ENCODE measurements at regions not wholly inside any gene's neighbourhood (a gene's known extent, or its start where the extent isn't known, plus 50 kb on each side); places are given as distances from the start of the nearest gene placed in this dataset.

GRCh38 chr5:174245516-174246075 lies 200.1 kb downstream of the NSG2 start:
- no peaks in the 10 kb centered on the region for H3K36me3 ChIP-seq
- no peak overlapping the region for H3K27ac ChIP-seq
- intact Hi-C loops (cut with DNase I): no loop called here
- DNase-seq (ENCODE audit: extremely low spot score in 2 of 2): no peak
- H3K9me3 ChIP-seq: no peaks in the 10 kb centered on the region
- peaks cover 8% of the 10 kb centered on the region for H3K4me1 ChIP-seq
- H3K27me3 ChIP-seq: no peaks in the 10 kb centered on the region
- TF ChIP-seq POLR2AphosphoS5 (IDR thresholded peaks at IDR 0.05; ENCODE audit: insufficient read depth in 1 of 2, low read depth in 1 of 2): no peak
- TF ChIP-seq POLR2A (IDR thresholded peaks at IDR 0.05): no peak
- TF ChIP-seq CTCF (IDR thresholded peaks at IDR 0.05): no peak
- H3K4me3 ChIP-seq: no peak overlapping the region

- no peak overlapping the region for H3K27ac ChIP-seq
- TF ChIP-seq POLR2AphosphoS5 (IDR thresholded peaks at IDR 0.05; ENCODE audit: insufficient read depth in 1 of 2, low read depth in 1 of 2) (no peak), POLR2A (IDR thresholded peaks at IDR 0.05) (no peak), CTCF (IDR thresholded peaks at IDR 0.05) (no peak)
- intact Hi-C loops (cut with DNase I): no loop called here
- H3K4me1 ChIP-seq: peaks cover 8% of the 10 kb centered on the region
- H3K9me3 ChIP-seq: no peaks in the 10 kb centered on the region
- H3K36me3 ChIP-seq: no peaks in the 10 kb centered on the region
- no peaks in the 10 kb centered on the region for H3K27me3 ChIP-seq
- DNase-seq (ENCODE audit: extremely low spot score in 2 of 2): no peak
- no peak overlapping the region for H3K4me3 ChIP-seq
Observed at GRCh38 chr5:174246743-174247142, 201.2 kb downstream of the NSG2 start.

GRCh38 chr5:174247301-174247700 lies 201.8 kb downstream of the NSG2 start:
- Histone ChIP-seq H3K4me1 (peaks cover 8% of the 10 kb centered on the region), H3K4me3 (no peak overlapping the region), H3K36me3 (no peaks in the 10 kb centered on the region), H3K27me3 (no peaks in the 10 kb centered on the region), H3K27ac (no peak overlapping the region), H3K9me3 (no peaks in the 10 kb centered on the region)
- TF ChIP-seq CTCF (IDR thresholded peaks at IDR 0.05) (no peak), POLR2A (IDR thresholded peaks at IDR 0.05) (no peak), POLR2AphosphoS5 (IDR thresholded peaks at IDR 0.05; ENCODE audit: insufficient read depth in 1 of 2, low read depth in 1 of 2) (no peak)
- no peak for DNase-seq (ENCODE audit: extremely low spot score in 2 of 2)
- intact Hi-C loops (cut with DNase I): no loop called here

GRCh38 chr5:174251305-174252000 lies 205.9 kb downstream of the NSG2 start:
- DNase-seq (ENCODE audit: extremely low spot score in 2 of 2): no peak
- Histone ChIP-seq H3K27me3 (no peaks in the 10 kb centered on the region), H3K4me1 (no peaks in the 10 kb centered on the region), H3K27ac (no peak overlapping the region), H3K4me3 (no peak overlapping the region), H3K36me3 (no peaks in the 10 kb centered on the region), H3K9me3 (no peaks in the 10 kb centered on the region)
- intact Hi-C loops (cut with DNase I): no loop called here
- TF ChIP-seq CTCF (IDR thresholded peaks at IDR 0.05): no peak
- no peak for TF ChIP-seq POLR2AphosphoS5 (IDR thresholded peaks at IDR 0.05; ENCODE audit: insufficient read depth in 1 of 2, low read depth in 1 of 2)
- TF ChIP-seq POLR2A (IDR thresholded peaks at IDR 0.05): no peak

- Histone ChIP-seq H3K27me3 (no peaks in the 10 kb centered on the region), H3K9me3 (no peaks in the 10 kb centered on the region), H3K27ac (no peak overlapping the region), H3K36me3 (no peaks in the 10 kb centered on the region), H3K4me1 (no peaks in the 10 kb centered on the region), H3K4me3 (no peak overlapping the region)
- intact Hi-C loops (cut with DNase I): no loop called here
- no peak for TF ChIP-seq POLR2AphosphoS5 (IDR thresholded peaks at IDR 0.05; ENCODE audit: insufficient read depth in 1 of 2, low read depth in 1 of 2)
- no peak for TF ChIP-seq POLR2A (IDR thresholded peaks at IDR 0.05)
- no peak for TF ChIP-seq CTCF (IDR thresholded peaks at IDR 0.05)
- DNase-seq (ENCODE audit: extremely low spot score in 2 of 2): no peak
Observed at GRCh38 chr5:174252121-174252520, 206.6 kb downstream of the NSG2 start.
